ENCODE measurements at regions not wholly inside any gene's neighbourhood (a gene's known extent, or its start where the extent isn't known, plus 50 kb on each side); places are given as distances from the start of the nearest gene placed in this dataset.

- no peak for TF ChIP-seq CTCF (IDR thresholded peaks at IDR 0.05; ENCODE audit: low read depth, low read length, missing control alignments)
- in situ Hi-C loops (cut with HindIII; ENCODE audit: low sequenced_read_pairs): no loop called here
- DNase-seq (ENCODE audit: low read depth): no peak
- H3K4me3 ChIP-seq (ENCODE audit: low read depth, low read length): no peak overlapping the region
Observed at GRCh38 chr4:13244444-13244843, 239.7 kb downstream of the RAB28 start.

DNA sequence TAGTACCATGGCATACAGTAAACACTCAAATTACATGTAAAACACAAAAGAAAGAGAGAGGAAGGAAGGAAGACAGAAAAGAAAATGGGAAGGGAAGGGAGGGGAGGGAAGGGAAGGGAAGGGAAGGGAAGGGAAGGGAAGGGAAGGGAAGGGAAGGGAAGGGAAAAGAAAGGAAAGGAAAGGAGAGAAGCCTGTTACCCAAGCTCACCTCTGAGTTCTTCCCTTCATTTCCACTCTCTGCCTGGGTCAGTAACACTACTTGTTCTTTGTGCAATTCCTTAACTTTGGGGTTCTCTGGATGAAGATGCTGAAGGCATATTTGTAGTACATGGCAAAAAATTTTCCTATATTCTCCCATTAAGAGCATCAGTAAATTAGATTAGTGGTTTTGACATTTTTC lies 241.0 kb downstream of the RAB28 start:
- DNase-seq (ENCODE audit: low read depth): no peak
- no peak overlapping the region for H3K4me3 ChIP-seq (ENCODE audit: low read depth, low read length)
- TF ChIP-seq CTCF (IDR thresholded peaks at IDR 0.05; ENCODE audit: low read depth, low read length, missing control alignments): no peak
- in situ Hi-C loops (cut with HindIII; ENCODE audit: low sequenced_read_pairs): no loop called here

GRCh38 chr4:13240066-13240465 lies 244.1 kb downstream of the RAB28 start:
- TF ChIP-seq CTCF (IDR thresholded peaks at IDR 0.05; ENCODE audit: low read depth, low read length, missing control alignments): no peak
- peak; percentile 56 for DNase-seq (ENCODE audit: low read depth)
- in situ Hi-C loops (cut with HindIII; ENCODE audit: low sequenced_read_pairs): no loop called here

DNA sequence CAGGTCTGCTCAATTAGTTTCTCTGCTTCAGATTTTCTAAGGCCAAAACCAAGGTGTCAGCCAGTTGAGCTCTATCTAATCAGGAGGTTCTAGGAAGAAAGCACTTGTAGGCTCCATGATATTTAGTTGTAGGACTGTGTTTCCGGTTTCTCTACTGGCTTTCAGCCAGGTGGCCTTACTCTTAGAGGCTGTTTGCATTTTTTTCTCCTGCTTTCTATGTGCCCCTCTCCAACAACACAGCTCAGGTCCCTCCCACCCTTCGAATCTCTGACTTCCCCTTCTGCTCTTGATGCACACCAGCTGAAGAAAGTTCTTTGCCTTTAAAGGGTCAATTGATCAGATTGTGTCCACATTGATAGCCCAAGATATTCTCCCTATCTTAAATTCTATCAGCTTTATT lies 245.2 kb downstream of the RAB28 start:
- no peak for TF ChIP-seq CTCF (IDR thresholded peaks at IDR 0.05; ENCODE audit: low read depth, low read length, missing control alignments)

More at GRCh38 chr4:13240066-13240465, 244.1 kb downstream of the RAB28 start:
- no peak overlapping the region for H3K4me3 ChIP-seq (ENCODE audit: low read depth, low read length)

GRCh38 chr4:13236485-13236884 lies 247.7 kb downstream of the RAB28 start:
- in situ Hi-C loops (cut with HindIII; ENCODE audit: low sequenced_read_pairs): no loop called here
- no peak for DNase-seq (ENCODE audit: low read depth)
- H3K4me3 ChIP-seq (ENCODE audit: low read depth, low read length): no peak overlapping the region
- no peak for TF ChIP-seq CTCF (IDR thresholded peaks at IDR 0.05; ENCODE audit: low read depth, low read length, missing control alignments)

More for the DNA sequence above, 245.2 kb downstream of the RAB28 start:
- H3K4me3 ChIP-seq (ENCODE audit: low read depth, low read length): no peak overlapping the region
- DNase-seq (ENCODE audit: low read depth): no peak
- in situ Hi-C loops (cut with HindIII; ENCODE audit: low sequenced_read_pairs): no loop called here

GRCh38 chr4:13233755-13234154 lies 250.4 kb downstream of the RAB28 start:
- in situ Hi-C loops (cut with HindIII; ENCODE audit: low sequenced_read_pairs): no loop called here
- TF ChIP-seq CTCF (IDR thresholded peaks at IDR 0.05; ENCODE audit: low read depth, low read length, missing control alignments): no peak
- no peak overlapping the region for H3K4me3 ChIP-seq (ENCODE audit: low read depth, low read length)
- DNase-seq (ENCODE audit: low read depth): no peak

DNA sequence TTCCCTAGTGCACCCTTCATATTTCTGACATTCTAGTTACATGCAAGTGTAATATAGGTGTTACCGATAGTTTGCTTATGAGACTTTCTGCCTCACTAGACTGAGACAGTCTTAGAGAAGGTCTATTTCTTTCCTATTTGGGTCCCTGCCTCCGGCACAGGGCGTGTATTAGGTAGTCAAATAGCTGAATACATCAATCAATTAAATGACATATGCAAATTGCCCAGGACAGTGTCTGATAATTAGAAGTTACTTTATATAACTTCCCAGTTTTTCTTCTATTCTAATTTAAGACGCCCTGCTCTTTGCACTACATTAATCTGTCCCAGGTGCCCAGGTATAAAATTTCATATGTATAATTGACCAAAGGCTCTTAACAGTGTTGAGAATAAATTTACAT lies 264.2 kb downstream of the RAB28 start:
- TF ChIP-seq CTCF (IDR thresholded peaks at IDR 0.05; ENCODE audit: low read depth, low read length, missing control alignments): no peak
- no peak for DNase-seq (ENCODE audit: low read depth)
- in situ Hi-C loops (cut with HindIII; ENCODE audit: low sequenced_read_pairs): no loop called here
- no peak overlapping the region for H3K4me3 ChIP-seq (ENCODE audit: low read depth, low read length)
